NCI-H460 (cell line): ENCODE measurements at regions not wholly inside any gene's neighbourhood (a gene's known extent, or its start where the extent isn't known, plus 50 kb on each side); places are given as distances from the start of the nearest gene placed in this dataset.
A peak's percentile ranks its signal among the peaks of the same experiment; 100 is the strongest.

Source experiments
- DNase-seq: peaks from one replicate; pipeline ENCODE4 v3.0.0-alpha.2; 2016; ENCODE audit warnings: low read depth; ENCODE audit errors: extremely low read depth

DNA sequence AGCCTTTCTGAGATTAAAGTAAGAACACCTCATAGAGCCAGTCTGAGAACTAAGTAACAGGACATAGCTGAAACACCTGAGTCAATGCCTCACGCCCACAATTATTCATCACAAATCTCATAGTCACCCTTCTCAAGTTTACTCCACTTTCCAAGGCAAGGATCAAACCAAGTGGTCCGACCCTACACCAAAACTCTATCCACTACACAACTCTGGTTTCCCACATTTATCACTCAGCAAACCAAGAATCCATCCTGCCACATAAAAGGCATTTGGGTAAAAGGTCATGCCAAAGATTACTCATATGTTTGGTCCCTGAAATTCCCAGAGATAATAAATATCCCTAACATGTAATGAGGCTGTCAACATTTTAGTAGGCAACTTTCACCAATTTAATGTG lies 144.1 kb downstream of the RPAP3 start:
- DNase-seq, result no peak

DNA sequence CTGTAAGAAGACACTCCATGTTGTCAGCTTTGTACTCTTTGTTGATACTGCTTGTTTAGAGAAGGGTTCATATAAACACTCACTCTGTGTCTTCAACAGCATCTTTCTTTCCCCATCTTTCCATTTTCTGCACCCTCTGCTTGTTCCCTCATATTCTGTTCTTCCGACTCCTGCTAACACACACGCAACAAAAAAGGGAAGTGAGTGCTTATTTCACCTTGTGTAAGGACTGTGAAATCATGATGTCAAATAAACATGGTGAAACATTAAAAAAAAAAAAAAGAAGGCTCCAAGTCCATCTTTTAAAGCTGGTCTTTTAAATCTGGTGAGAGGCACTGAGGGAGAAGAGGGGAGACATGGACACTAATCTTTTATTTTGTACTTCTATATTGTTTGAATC lies 145.4 kb downstream of the RPAP3 start:
- no peak for DNase-seq

DNA sequence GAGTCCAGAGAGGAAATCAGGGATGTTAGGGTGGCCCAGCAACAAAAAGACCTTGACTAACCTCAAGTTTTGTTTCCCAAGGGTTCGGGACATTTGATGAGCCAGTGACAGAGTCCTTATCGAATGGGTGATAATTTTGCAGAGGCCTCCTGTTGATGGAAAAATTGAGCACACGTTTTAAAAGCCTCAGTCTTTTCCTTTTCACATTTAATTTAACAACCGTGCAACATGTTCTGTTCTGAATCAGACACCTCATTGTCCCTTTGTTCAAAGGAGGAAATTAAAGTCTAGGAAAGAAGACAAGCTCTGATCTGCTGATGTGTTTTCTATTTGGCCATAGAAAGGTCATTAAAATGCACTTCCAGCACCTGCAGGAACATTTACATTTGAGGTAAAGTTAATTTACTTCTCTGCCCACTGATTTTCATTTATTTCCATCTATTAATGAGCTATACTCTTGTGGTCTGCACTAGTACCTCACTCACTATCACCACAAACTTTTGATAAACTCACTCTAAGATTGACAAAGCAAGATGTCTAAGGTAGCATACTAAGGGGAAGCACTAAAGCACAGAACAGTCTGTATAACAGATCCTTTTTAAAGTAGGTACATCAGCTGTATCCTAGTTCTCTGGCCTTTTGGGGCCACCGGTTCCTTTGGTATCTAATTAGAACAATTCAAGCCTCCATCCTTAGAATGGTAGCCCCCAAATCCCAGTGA lies 147.0 kb downstream of the RPAP3 start:
- no peak for DNase-seq

DNA sequence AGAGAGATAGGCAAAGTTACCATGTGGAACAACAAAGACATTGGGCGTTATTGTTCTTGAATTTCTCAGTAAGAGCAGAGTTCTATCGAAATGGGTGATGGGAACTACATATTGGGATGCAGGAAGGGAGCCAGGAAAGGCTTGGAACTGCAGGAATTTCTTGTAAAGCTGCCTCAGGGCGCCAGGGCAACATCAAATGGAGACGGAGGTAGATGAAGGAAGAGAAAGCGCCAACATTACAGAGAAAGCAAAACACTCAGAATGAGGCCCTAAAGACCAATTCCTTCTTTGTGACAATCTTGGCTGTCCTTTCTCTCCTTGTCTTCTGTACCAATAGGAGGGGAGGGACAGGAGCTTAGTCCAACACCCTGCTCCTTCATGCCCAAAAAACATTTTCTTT lies 148.4 kb downstream of the RPAP3 start:
- DNase-seq, result no peak

DNA sequence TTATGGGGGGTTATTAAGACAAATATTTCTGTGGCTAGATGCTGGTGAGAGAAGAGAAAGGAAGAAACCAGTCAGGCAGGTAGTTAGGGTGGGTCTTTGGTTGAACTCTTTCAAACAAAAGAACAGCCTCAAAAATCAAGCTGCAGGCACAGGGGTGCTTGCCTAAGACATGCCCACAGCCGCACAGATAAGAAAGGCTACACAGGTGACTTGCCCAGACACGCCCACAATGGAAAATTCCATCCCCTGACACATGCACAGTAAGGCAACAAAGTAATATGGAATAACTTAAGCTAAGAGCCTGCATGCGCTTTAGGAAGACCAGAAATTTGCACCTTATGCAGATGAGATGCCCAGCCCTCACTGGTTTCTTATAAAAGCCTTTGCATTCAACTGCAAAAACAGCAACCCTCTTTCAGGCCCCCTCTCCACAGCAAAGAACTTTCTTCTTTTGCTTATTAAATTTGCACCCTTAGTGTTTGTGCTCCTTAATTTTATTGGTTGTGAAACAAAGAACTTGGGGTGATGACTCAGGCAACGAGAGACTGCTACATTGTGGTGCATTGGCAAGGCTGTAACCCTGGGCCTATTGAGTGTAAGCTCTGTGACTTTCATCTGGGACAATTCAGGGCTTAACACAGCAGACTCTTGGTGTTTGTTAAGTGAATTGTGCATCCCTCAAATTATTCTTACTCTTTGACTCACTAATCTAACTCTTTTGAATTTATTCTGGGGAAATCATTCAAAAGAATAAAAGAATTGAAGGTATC lies 149.4 kb downstream of the RPAP3 start:
- DNase-seq, result no peak

DNA sequence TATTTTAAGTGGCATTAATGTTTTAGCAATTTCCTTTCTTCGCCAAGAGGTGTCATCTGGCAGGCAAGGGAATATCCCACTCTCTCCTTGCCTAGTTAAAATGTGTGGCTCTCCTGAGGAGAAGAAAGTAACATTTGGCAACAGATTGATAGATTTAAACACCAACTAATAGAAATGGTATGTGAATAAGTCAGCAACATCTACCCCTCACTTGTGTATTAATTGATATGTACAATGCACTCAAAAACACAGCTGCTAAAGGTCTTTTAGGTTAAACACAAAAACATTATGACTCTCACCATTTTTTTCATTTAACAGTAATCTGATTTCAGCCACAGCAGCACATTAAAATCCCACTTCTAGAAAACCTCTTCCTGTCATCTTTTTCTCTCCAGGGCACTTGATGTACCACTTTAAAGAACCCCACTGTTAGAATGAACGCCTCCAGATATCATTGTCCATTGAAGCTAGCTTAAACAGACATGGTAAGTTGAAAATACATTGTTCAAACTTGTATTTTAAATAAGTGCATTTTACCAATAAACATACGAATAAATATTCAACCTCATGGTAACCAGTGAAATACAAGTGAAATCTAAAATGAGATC lies 151.7 kb downstream of the RPAP3 start:
- DNase-seq, result no peak

DNA sequence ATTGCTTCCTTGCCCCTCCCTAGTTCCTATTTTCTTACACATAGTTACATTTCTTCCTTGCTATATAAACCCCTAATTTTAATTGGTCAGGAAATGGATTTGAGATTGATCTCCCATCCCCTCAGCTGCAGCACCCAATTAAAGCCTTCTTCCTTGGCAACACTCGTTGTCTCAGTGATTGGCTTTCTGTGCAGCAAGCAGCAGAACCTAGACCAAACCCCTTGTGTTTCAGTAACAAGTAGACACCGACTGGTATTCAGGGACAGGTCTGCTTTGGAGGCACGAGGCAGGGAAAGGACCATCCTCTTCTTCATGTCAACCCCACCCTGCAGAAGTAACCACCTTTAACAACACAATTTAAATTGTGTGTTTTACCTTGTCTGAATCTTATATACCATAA lies 152.6 kb downstream of the RPAP3 start:
- no peak for DNase-seq

DNA sequence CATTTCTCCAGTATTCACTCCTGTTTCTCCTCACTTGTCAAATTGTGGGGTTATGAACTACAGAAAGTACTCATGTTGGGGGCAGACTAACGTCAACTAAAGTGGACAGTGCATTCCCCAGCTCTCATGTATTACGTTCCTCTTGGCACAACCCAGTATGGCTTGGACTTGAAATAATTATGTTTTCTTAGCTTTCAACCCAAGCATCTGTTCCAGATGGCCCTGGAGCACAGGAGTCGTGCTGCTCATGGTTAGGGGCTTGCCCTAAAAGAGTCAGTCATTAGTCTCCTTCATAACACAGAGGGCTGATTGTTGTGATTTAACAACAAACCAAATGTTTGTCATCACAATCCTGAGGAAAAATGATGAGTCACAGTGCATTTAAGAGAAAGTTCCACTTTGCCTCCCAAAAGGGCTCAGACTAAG lies 154.4 kb downstream of the RPAP3 start:
- DNase-seq, result peak; percentile 2

DNA sequence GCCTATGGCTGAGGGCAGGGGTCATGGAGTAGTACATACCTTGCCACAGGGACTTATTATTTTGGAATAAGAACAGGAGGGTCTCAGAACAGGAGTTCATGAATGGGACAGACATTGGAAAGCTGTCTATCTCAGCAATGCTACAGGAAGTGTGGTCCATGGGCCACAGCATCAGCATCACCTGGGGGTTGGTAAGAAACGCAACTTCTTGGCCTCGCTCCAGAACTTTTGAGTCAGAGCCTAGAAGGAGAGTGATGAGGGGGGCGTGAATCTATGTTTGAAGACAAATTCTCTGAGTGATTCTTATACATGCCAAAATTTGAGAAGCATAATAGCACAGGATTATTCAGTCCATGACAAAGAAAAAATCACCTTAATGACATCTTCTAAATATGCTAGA lies 156.6 kb downstream of the RPAP3 start:
- no peak for DNase-seq

DNA sequence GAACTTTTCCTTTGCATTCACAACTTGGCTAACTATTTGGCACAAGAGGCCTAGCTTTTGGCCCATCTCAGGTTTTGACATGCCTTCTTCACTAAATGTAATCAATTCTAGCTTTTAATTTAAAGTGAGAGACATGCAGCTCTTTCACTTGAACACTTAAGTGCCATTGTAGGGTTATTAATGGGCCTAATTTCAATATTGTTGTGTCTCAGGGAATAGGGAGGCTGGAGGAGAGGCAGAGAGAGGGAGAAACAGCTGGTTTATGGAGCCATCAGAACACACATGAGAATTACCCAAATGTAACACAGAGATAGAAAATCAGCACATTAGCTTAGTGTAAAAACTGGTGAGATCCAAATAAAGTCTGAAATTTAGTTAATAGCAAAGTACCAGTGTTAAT lies 157.4 kb downstream of the RPAP3 start:
- no peak for DNase-seq

DNA sequence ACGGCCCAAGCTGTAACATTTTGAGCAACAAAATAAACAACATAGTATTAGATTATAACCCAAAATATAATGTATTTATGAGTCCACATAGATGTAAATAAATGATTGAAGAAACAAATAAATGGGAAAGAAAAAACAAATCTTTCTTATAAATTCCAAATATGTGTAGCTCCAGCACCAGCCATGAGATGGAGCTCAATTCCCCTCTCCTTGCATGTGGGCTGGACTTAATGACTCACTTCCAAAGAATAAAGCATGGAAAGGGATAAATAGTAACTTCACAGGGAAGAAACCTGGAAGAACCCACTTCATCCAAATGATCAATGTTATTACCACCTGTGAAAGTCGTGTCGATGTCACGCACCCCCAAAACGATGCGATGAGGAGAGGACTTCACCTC lies 158.8 kb downstream of the RPAP3 start:
- DNase-seq, result peak; percentile 21

DNA sequence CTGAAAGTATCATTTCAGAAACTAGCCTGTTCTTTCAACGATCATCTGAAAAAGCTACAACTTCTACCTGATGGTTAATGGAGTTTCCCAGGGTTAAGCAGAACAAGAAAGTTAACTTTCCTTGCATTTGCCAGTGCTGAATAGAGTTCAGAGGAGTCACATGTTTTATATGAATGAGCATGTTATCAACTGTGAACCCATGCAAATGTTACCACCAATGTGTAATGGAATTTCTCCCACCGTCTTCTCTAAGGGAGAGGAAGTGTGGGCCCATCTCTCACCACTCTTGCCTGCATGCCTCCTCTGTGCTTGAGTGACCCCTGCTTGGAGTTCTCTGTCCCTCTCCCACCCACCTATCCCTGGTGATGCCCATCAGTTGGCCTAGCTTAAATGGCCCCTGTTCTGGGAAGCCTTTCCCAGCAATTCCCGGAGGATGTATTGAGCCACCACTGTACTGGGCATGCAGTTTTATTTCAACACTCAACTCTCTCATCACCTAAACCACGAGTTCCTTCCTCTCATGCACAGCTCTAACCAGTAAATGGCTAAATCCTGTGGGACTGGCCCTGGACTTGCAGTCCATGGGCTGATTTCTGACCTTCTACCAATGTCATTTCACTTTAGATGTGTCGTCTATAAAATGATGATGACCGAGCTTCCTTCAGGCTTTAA lies 159.8 kb downstream of the RPAP3 start:
- DNase-seq, result no peak

DNA sequence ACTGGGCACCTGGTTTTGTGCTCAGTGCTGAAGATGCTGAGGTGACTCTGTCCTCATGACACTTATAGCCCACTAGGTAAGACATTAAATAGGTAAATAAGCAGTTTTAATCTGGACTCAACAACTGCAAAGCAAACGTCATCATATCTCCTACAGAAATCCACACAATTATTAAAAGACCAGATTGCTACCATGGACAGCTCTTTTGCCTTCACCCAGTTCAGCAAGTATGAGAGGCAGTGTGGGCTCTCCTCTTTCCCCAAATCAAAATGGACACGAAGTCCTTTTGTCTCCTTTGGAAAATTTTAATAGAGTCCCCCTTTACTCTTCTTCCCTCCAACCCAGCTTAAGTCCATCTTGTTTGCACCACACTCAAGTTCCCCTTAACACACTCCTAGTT lies 171.1 kb downstream of the RPAP3 start:
- peak; percentile 5 for DNase-seq

DNA sequence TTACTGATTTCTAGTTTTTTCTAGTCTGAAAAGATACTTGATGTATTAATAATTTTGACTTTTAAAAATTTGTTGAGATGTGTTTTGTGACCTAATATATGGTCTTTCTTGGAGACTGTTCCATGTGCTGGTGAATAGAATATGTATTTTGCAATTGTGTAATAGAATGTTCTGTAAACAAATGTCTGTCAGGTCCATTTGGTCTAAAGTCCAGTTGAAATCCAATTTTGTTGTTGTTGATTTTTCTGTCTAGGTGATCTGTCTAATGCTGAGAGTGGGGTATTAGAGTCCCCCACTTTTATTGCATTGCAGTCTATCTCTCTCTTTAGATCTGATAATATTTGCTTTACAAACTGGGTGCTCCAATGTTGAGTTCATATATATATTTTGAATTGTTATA lies 175.8 kb downstream of the RPAP3 start:
- DNase-seq, result no peak

DNA sequence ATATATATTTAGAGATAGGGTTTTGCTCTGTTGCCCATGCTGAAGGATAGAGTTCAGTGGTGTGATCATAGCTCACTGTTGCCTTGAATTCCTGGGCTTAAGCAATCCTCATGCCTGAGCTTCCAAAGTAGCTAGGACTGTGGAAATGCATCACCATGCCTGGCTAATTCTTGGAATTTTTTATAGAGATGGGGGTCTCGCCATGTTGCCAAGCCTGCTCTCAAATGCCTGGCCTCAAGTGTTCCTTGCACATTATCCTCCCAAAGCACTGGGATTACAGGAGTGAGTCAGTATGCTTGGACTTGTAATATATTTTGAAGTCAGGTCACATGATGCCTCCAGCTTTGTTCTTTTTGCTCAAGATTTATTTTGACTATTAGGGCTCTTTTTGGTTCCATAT lies 178.0 kb downstream of the RPAP3 start:
- no peak for DNase-seq

DNA sequence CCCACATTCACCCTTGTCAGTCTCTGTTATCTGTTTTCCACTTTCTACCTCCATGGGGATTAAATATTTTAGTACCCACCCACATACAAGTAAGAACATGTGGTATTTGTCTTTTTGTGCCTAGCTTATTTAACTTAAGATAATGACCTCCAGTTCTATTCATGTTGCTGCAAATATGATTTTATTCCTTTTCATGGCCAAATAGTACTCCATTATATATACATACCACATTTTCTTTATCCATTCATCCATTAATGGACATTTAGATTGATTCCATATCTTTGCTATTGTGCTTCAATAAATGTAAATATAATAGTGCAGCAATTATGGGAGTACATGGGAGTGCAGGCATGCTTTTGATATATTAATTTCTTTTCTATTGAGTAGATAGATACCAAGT lies 185.8 kb downstream of the RPAP3 start:
- no peak for DNase-seq

DNA sequence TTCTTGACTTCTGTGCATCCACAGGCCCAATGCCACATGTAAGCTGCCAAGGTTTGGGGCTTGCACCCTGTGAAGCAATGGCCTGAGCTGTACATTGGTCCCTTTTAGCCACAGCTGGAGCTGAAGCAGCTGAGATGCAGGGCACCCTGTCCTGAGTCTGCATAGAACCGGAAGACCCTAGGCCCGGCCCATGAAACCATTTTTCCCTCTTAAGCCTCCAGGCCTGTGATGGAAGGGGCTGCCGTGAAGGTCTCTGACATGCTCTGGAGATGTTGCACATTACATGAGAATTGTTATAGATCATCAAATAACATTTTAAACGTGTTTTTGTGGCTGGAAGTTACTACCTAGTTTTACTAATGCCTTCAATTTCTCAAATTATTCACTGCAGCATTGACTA lies 188.7 kb downstream of the RPAP3 start:
- DNase-seq, result no peak

DNA sequence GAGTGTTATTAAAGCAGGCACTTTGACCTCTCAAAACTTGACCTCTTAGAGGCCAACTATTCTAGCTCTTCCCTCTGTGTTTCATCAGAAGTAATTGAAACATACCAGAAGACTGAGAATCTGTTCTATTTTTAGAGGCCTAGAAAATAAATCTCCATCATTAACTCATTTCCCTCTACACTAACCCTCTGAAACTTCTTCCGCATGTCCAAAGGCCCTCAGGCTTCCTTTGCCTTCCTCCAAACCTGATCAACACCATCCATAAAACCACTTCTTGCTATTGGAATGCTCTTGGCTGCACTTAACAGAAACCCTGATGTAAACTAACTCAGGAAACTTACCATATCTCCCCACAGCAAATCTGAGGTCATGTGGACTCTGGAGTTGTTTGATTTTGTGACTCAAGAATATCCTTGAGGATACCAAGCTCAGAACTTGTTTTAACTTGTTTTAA lies 196.4 kb downstream of the RPAP3 start:
- DNase-seq, result no peak

DNA sequence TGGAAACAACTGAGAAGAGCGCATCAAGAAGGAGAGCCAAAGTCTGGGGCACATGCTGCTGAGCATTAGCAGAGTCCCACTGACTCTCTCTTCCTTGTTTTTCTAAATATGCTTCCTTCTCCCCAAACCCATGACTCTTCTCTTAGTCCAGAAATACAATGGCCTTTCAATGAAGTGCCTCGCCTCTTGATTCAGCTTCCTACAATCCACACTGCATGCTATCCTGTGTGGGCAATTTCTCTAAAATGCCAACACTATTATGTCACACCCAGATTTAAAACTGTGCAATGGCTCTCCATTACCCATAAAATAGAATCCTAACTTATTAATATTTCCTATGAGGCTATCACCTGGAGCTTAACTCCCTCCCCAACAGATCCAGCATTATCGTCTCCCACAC lies 198.6 kb downstream of the RPAP3 start:
- no peak for DNase-seq

DNA sequence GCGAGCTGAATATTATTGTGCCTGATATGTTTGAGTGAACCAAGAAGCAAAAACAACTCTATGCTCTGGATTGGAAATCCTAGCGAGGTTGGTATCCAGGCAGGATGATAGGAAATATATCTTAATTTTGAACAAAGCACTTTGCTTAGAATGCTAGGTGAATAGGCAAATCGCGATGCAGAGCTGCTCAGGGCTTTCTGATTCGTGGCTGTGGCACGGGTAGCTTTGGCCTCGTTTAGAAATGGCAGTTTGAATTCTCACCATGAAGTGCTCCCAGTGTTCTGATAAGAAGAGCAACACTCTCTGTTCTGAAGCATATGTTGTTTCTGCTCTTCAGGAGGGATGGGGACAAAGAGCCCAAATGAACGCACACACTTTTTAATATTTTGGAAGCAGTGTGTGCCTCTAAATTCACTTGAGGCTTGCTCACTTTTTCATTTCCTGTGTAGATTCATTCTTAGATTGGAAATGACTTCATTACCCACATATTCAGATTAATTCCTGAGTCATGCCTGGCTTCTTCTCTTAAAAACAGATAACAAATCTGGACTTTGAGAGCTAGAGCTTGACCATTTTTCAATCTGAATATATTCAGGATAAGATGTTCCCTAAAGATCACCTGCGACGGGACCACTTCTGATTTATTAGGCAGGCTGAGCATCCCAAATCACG lies 200.9 kb downstream of the RPAP3 start:
- no peak for DNase-seq

DNA sequence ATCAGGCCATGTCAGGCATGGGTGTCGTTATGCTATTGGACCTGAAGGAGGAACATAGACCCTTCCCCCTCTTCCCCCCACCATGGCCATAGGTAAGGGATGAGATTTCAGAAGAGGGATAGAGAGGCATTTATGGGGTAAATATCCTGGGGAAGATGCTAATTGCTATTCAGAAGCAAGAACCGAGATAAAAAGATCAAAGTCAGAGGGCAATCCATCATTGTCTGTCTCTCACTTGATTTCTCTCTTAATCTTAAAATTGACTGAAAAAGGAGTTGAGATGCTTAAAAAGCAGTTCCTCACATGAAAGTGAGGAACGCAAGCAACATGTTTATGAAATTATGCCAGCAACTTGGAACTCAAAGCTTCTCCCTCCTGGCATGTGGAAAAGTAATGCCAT lies 212.0 kb downstream of the RPAP3 start:
- DNase-seq, result no peak
